HEK293 (cell line): ENCODE measurements at regions not wholly inside any gene's neighbourhood (a gene's known extent, or its start where the extent isn't known, plus 50 kb on each side); places are given as distances from the start of the nearest gene placed in this dataset.

ENCODE experiments used
- CTCF ChIP-seq: fragments of 450-650 bp; formaldehyde crosslinking; IDR thresholded peaks from 2 replicates; pipeline ENCODE4 v1.5.1; 2016; ENCODE audit warnings: missing biosample characterization, missing genetic modification characterization
- HOXA7 ChIP-seq: sonication (generic); formaldehyde crosslinking; IDR thresholded peaks from 2 replicates; pipeline ENCODE4 v1.8.1; 2022; ENCODE audit warnings: missing genetic modification reagents, borderline replicate concordance
- RBAK ChIP-seq: fragments of 450-650 bp; formaldehyde crosslinking; IDR thresholded peaks from 2 replicates; pipeline ENCODE4 v1.5.1; 2016; ENCODE audit warnings: missing biosample characterization, missing genetic modification characterization
- REST ChIP-seq: fragments of 450-650 bp; formaldehyde crosslinking; IDR thresholded peaks from 2 replicates; pipeline ENCODE4 v1.5.1; 2016; ENCODE audit warnings: missing biosample characterization, missing genetic modification characterization
- ZNF175 ChIP-seq: fragments of 450-650 bp; formaldehyde crosslinking; IDR thresholded peaks from 2 replicates; pipeline ENCODE4 v1.5.1; 2016; ENCODE audit warnings: missing biosample characterization, missing genetic modification characterization
- ZNF792 ChIP-seq: fragments of 450-650 bp; formaldehyde crosslinking; IDR thresholded peaks from 2 replicates; pipeline ENCODE4 v1.5.1; 2016; ENCODE audit warnings: missing biosample characterization, missing genetic modification characterization
- ZNF830 ChIP-seq: fragments of 450-650 bp; IDR thresholded peaks from 2 replicates; pipeline ENCODE4 v1.5.0; 2018; ENCODE audit warnings: missing biosample characterization, missing genetic modification characterization, low read depth, mild to moderate bottlenecking, moderate library complexity
- ZSCAN16 ChIP-seq: fragments of 450-650 bp; formaldehyde crosslinking; IDR thresholded peaks from 2 replicates; pipeline ENCODE4 v1.5.1; 2016; ENCODE audit warnings: missing biosample characterization, missing genetic modification characterization
- TF ChIP-seq, protein P1 (sequence below): fragments of 450-650 bp; formaldehyde crosslinking; IDR thresholded peaks from 2 replicates; pipeline ENCODE4 v1.5.1; 2016; ENCODE audit warnings: missing biosample characterization, missing genetic modification characterization

DNA sequence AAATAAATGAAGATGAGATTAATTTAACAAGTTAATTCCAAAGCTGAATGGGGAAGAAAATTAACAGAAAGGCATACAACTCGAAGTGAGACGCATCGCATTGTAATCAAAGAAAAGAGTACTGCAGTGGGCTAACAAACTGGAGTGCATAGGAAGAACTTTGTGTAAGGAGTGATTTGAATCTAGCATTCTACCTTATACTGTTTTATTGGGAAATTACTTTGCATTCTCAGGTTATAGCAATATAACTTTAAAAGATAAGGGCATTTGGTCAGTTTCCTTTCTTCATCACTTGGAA lies 124.5 kb upstream of the TLE4 start:
- no peak for TF ChIP-seq ZNF175
- TF ChIP-seq ZNF792 (tag by site-specific recombination), result no peak
- no peak for TF ChIP-seq CTCF
- no peak for TF ChIP-seq ZNF830
- no peak for TF ChIP-seq RBAK (tag by site-specific recombination)
- TF ChIP-seq ZSCAN16 (tag by site-specific recombination), result no peak
- TF ChIP-seq, protein P1, sequence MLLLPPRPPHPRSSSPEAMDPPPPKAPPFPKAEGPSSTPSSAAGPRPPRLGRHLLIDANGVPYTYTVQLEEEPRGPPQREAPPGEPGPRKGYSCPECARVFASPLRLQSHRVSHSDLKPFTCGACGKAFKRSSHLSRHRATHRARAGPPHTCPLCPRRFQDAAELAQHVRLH (tag by site-specific recombination), result no peak
- no peak for TF ChIP-seq REST (tag by site-specific recombination)
- no peak for TF ChIP-seq HOXA7 (CRISPR knock-in tag)
